Kidney (tissue), 13 donors: ENCODE measurements at regions not wholly inside any gene's neighbourhood (a gene's known extent, or its start where the extent isn't known, plus 50 kb on each side); places are given as distances from the start of the nearest gene placed in this dataset.

Source experiments
- DNase-seq, 5 donors: peaks; one replicate each; pipeline ENCODE4 v3.0.0-alpha.2; 2013 to 2020
- FAIRE-seq: peaks from 2 replicates; lab custom pipeline; 2012; peaks lifted over from hg19 to GRCh38; lab: Jason Lieb, UNC
- H3K27ac ChIP-seq, 2 donors: one replicate each; pipeline ENCODE4 v1.7.0; 2013; ENCODE audit warnings: low read depth in 2 of 2, low read length in 2 of 2, inconsistent platforms in 1 of 2
- H3K27me3 ChIP-seq: one replicate; pipeline ENCODE4 v1.7.1; 2013; ENCODE audit warnings: low read length, inconsistent platforms; ENCODE audit not compliant: control insufficient read depth, insufficient read depth
- H3K36me3 ChIP-seq, 3 donors: one replicate each; pipeline versions ENCODE4 v1.7.0 to v1.7.1; 2013; ENCODE audit warnings: low read length in 3 of 3, control low read depth in 1 of 3, inconsistent platforms in 1 of 3; ENCODE audit not compliant: insufficient read depth in 3 of 3, control insufficient read depth in 2 of 3
- H3K4me1 ChIP-seq, 3 donors: one replicate each; pipeline versions ENCODE4 v1.7.0 to v1.7.1; 2013; ENCODE audit warnings: low read length in 3 of 3, inconsistent platforms in 1 of 3, low read depth in 1 of 3; ENCODE audit not compliant: control insufficient read depth in 2 of 3, insufficient read depth in 2 of 3
- H3K4me3 ChIP-seq, 3 donors: one replicate each; pipeline versions ENCODE4 v1.7.0 to v1.8.1; 2013; ENCODE audit warnings: low read length in 3 of 3, control low read depth in 1 of 3, inconsistent platforms in 1 of 3
- H3K9ac ChIP-seq, 3 donors: one replicate each; pipeline versions ENCODE4 v1.7.0 to v1.7.1; 2013; ENCODE audit warnings: low read length in 3 of 3, control low read depth in 1 of 3, inconsistent platforms in 1 of 3
- H3K9me3 ChIP-seq, 3 donors: one replicate each; pipeline versions ENCODE4 v1.7.0 to v1.7.1; 2013; ENCODE audit warnings: low read length in 3 of 3, control low read depth in 1 of 3, inconsistent platforms in 1 of 3; ENCODE audit not compliant: control insufficient read depth in 2 of 3, insufficient read depth in 1 of 3
- intact Hi-C: fragments of 100-400 bp; cut with DNase I; formaldehyde crosslinking; loops from one replicate; pipeline ENCODE4 v1.11.1; 2022
- TF ChIP-seq, protein P1 (sequence below): IDR thresholded peaks from 3 replicates; pipeline ENCODE4 v1.5.1; 2012; ENCODE audit warnings: mild to moderate bottlenecking, moderate library complexity, borderline replicate concordance; ENCODE audit not compliant: insufficient read depth; ENCODE audit errors: extremely low read depth
- donor health status: control.
- donor health status: control.
- donor health status: control.
- donor health status: control.
- donor health status: control.
- donor health status: DM: yes; HTN: yes; CAD: no.
- donor health status: Normal renal cell carcinoma (clear cell type).

DNA sequence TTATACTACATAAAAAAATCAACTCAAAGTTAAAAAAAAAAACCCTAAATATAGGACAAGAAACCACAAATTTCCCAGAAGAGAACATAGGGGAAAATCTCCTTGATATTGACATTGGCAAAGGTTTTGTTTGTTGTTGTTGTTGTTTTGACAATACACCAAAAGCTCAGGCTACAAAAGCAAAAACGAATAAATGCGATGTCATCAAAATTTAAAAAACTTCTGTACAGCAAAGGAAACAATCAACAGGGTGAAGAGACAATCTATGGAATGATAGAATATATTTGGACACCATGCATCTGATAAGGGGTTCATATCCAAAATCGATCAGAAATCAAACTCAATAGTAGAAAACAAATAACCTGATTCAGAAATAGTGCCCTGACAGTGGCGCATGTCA lies 65.0 kb upstream of the L3MBTL4 start:
- H3K4me1 ChIP-seq: peaks cover 0 to 3% (median 0%) of the 10 kb centered on the region in 3 donors
- no peaks in the 10 kb centered on the region for H3K27me3 ChIP-seq
- TF ChIP-seq, protein P1, sequence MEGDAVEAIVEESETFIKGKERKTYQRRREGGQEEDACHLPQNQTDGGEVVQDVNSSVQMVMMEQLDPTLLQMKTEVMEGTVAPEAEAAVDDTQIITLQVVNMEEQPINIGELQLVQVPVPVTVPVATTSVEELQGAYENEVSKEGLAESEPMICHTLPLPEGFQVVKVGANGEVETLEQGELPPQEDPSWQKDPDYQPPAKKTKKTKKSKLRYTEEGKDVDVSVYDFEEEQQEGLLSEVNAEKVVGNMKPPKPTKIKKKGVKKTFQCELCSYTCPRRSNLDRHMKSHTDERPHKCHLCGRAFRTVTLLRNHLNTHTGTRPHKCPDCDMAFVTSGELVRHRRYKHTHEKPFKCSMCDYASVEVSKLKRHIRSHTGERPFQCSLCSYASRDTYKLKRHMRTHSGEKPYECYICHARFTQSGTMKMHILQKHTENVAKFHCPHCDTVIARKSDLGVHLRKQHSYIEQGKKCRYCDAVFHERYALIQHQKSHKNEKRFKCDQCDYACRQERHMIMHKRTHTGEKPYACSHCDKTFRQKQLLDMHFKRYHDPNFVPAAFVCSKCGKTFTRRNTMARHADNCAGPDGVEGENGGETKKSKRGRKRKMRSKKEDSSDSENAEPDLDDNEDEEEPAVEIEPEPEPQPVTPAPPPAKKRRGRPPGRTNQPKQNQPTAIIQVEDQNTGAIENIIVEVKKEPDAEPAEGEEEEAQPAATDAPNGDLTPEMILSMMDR: no peak
- H3K9ac ChIP-seq: no peak overlapping the region
- intact Hi-C loops: no loop called here
- no peaks in the 10 kb centered on the region for H3K36me3 ChIP-seq
- no peaks in the 10 kb centered on the region for H3K9me3 ChIP-seq
- no peak overlapping the region for H3K4me3 ChIP-seq
- no peak for FAIRE-seq
- no peak overlapping the region for H3K27ac ChIP-seq
- DNase-seq: no peak

DNA sequence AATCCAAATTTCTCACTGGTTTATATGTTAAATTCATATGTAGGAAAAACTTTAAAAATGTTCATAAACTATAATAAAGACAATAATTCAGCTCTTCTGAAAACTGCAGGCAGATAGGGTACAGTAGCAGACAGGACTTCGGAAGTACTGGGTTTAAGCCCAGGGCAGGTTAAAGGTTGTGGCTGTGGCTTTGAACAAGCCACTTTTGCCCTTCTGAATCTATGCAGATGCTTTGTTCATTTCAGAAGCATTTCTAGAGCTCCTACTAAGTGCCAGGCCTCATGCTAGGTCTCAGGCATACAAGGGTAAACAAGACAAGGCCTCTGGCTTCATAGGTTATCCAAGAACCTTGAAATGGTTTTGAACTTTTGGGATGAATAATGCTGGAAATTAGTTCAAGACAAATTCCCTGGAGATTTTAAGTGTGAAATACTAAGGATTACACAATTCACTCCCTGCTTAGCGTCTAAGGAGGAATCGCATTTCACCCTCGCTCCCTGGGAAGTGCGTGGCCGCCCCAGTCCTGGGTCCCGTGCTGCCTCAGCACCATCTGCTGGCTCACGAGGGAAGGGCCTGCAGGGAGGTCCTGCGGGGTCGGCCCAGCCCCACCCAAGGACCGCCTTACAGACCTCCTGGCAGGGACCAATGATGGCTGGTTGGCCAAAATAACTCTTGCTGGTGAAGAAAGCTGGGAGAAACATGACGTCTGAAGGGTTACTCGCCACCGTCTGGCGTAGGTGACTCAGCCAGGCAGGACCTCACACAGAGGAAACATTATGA lies 67.7 kb upstream of the L3MBTL4 start:
- Histone ChIP-seq H3K9me3 (no peaks in the 10 kb centered on the region), H3K4me3 (peak overlapping the region in 1 of 3 donors; percentile 35), H3K36me3 (no peaks in the 10 kb centered on the region), H3K4me1 (peaks cover 0 to 3% (median 0%) of the 10 kb centered on the region in 3 donors), H3K27ac (no peak overlapping the region), H3K9ac (peak overlapping the region in 1 of 3 donors; percentile 38), H3K27me3 (no peaks in the 10 kb centered on the region)
- DNase-seq: peak; percentile 70 to 92 (median 76)
- intact Hi-C loops: no loop called here
- no peak for FAIRE-seq
- TF ChIP-seq, protein P1: peak; percentile 78

DNA sequence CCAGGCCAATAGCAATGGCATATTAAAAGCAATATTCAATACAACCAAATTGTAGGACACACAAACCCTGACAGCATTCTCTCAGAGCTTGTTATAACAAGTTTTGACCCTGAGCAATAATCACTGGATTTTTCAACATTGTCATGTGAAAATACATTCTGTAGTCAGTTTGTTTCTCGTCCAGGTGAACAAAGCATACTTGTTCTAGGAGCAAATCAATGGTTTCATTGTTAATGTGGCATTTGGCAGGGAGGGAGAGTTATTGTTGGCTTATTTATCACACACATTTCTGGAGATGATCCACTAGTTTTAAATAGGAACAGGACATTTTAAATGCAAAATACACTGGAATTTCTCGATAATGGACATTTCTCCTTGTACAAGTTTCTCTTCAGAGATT lies 69.9 kb upstream of the L3MBTL4 start:
- intact Hi-C loops: no loop called here
- DNase-seq: no peak

More for the DNA sequence above, 69.9 kb upstream of the L3MBTL4 start:
- Histone ChIP-seq H3K9me3 (no peaks in the 10 kb centered on the region), H3K27me3 (no peaks in the 10 kb centered on the region), H3K9ac (no peak overlapping the region), H3K27ac (no peak overlapping the region), H3K4me1 (peaks cover 0 to 3% (median 0%) of the 10 kb centered on the region in 3 donors), H3K36me3 (no peaks in the 10 kb centered on the region), H3K4me3 (no peak overlapping the region)
- TF ChIP-seq, protein P1: no peak
- FAIRE-seq: no peak
